ENCODE measurements at regions not wholly inside any gene's neighbourhood (a gene's known extent, or its start where the extent isn't known, plus 50 kb on each side); places are given as distances from the start of the nearest gene placed in this dataset.

GRCh38 chr3:189567766-189568420 lies 63.3 kb upstream of the TP63 start:
- no peak overlapping the region for H2AFZ ChIP-seq (ENCODE audit: low read depth, low read length)
- CTCF ChIA-PET (ENCODE audit: low intra/inter-chr PET ratio), result no interaction called here

DNA sequence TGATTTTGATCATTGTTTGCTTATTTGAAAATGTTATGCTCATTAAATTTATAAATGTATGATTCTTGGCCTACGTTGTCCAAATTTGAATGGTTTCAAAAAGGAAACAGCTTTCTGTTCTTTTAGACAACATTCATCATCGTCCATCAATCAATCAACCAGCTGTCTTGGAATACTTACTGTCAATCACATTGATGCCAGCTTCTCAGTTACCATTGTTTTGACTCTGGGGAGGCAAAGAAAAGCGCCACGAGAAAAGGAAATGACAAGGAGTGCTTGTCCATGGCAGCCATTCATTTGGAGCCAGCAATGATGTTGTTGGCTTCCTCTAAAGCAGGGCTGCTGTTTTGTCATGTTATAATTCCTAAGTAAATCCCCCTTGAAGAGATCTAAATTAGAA lies 62.2 kb upstream of the TP63 start:
- in situ Hi-C loops (cut with MboI), result no loop called here
- no TSS peak for BruUV-seq (replicated peaks)
- no peaks in the 10 kb centered on the region for H4K20me1 ChIP-seq (replicated peaks; ENCODE audit: control insufficient read depth, insufficient read depth, low read length)
- FAIRE-seq, result no peak
- H2AFZ ChIP-seq (ENCODE audit: low read depth, low read length), result no peak overlapping the region
- no peak overlapping the region for H3K27ac ChIP-seq (ENCODE audit: extremely low read depth, low read depth, low read length)
- H3K79me2 ChIP-seq (ENCODE audit: control insufficient read depth, insufficient read depth, low read length), result no peaks in the 10 kb centered on the region
- no peak overlapping the region for H3K4me2 ChIP-seq (ENCODE audit: insufficient read depth, low read length)
- no peak for ATAC-seq
- no peak for DNase-seq (ENCODE audit: extremely low read depth in 1 of 4, low spot score in 3 of 4)
- no peak overlapping the region for H3K9ac ChIP-seq (ENCODE audit: insufficient read depth in 1 of 2, low read depth in 2 of 2, low read length in 2 of 2)
- no peaks in the 10 kb centered on the region for H3K27me3 ChIP-seq (ENCODE audit: control insufficient read depth in 2 of 2, insufficient read depth in 2 of 2, low read length in 2 of 2)
- ChIA-PET CTCF (ENCODE audit: low intra/inter-chr PET ratio) (no interaction called here), POLR2A (no interaction called here)
- intact Hi-C loops (cut with micrococcal nuclease), result no loop called here
- no peaks in the 10 kb centered on the region for H3K9me1 ChIP-seq (ENCODE audit: control insufficient read depth, insufficient read depth, low read length)
- H3K9me3 ChIP-seq (replicated peaks; ENCODE audit: control insufficient read depth, insufficient read depth, low read depth, low read length), result no peaks in the 10 kb centered on the region
- WGBS (ENCODE audit: insufficient coverage, low coverage, missing lambda C conversion rate), result 5% methylated on average over 4 of the region's 4 CpGs
- no peaks in the 10 kb centered on the region for H3K4me1 ChIP-seq (replicated peaks in 1 of 2; ENCODE audit: control insufficient read depth in 2 of 2, insufficient read depth in 2 of 2, low read length in 2 of 2)
- H3K36me3 ChIP-seq (ENCODE audit: control insufficient read depth, insufficient read depth, low read length), result no peaks in the 10 kb centered on the region
- TF ChIP-seq NFXL1 (CRISPR knock-in tag; IDR thresholded peaks at IDR 0.05), result no peak
- no peak for TF ChIP-seq ZNF696 (CRISPR knock-in tag; conservative IDR thresholded peaks at IDR 0.05)
- no peak for TF ChIP-seq ZNF23 (CRISPR knock-in tag; IDR thresholded peaks at IDR 0.05)
- no peak for TF ChIP-seq ILK (tag; IDR thresholded peaks at IDR 0.05; ENCODE audit: borderline replicate concordance, low read depth)
- no peak for TF ChIP-seq SRSF1 (IDR thresholded peaks at IDR 0.05; ENCODE audit: low read depth, low read length)
- TF ChIP-seq CBX1 (IDR thresholded peaks at IDR 0.05; ENCODE audit: low read depth), result no peak
- TF ChIP-seq, protein P1, sequence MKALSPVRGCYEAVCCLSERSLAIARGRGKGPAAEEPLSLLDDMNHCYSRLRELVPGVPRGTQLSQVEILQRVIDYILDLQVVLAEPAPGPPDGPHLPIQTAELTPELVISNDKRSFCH (CRISPR knock-in tag; IDR thresholded peaks at IDR 0.05), result no peak
- TF ChIP-seq, protein P1 (tag; IDR thresholded peaks at IDR 0.05), result no peak
- no peak for TF ChIP-seq ZNF311 (CRISPR knock-in tag; IDR thresholded peaks at IDR 0.05)
- no peak overlapping the region for H3K4me3 ChIP-seq

More at GRCh38 chr3:189567766-189568420, 63.3 kb upstream of the TP63 start:
- Histone ChIP-seq H4K20me1 (replicated peaks; ENCODE audit: control insufficient read depth, insufficient read depth, low read length) (no peaks in the 10 kb centered on the region), H3K4me1 (replicated peaks in 1 of 2; ENCODE audit: control insufficient read depth in 2 of 2, insufficient read depth in 2 of 2, low read length in 2 of 2) (no peaks in the 10 kb centered on the region), H3K27ac (ENCODE audit: extremely low read depth, low read depth, low read length) (no peak overlapping the region), H3K79me2 (ENCODE audit: control insufficient read depth, insufficient read depth, low read length) (no peaks in the 10 kb centered on the region), H3K27me3 (ENCODE audit: control insufficient read depth in 2 of 2, insufficient read depth in 2 of 2, low read length in 2 of 2) (no peaks in the 10 kb centered on the region), H3K4me2 (ENCODE audit: insufficient read depth, low read length) (no peak overlapping the region), H3K36me3 (ENCODE audit: control insufficient read depth, insufficient read depth, low read length) (no peaks in the 10 kb centered on the region), H3K9me3 (replicated peaks; ENCODE audit: control insufficient read depth, insufficient read depth, low read depth, low read length) (no peaks in the 10 kb centered on the region), H3K9ac (ENCODE audit: insufficient read depth in 1 of 2, low read depth in 2 of 2, low read length in 2 of 2) (no peak overlapping the region), H3K9me1 (ENCODE audit: control insufficient read depth, insufficient read depth, low read length) (no peaks in the 10 kb centered on the region), H3K4me3 (no peak overlapping the region)
- no TSS peak for BruUV-seq (replicated peaks)
- TF ChIP-seq NR2C1 (IDR thresholded peaks at IDR 0.05), result no peak
- no peak for TF ChIP-seq NR2C1 (tag; IDR thresholded peaks at IDR 0.05)
- no peak for TF ChIP-seq IRF2 (CRISPR knock-in tag; IDR thresholded peaks at IDR 0.05)
- TF ChIP-seq HEY1 (CRISPR knock-in tag; IDR thresholded peaks at IDR 0.05; ENCODE audit: borderline replicate concordance), result no peak
- 0% methylated on average over 3 of the region's 3 CpGs for WGBS (ENCODE audit: insufficient coverage, low coverage, missing lambda C conversion rate)
- DNase-seq (ENCODE audit: extremely low read depth in 1 of 4, low spot score in 3 of 4), result no peak
- no peak for FAIRE-seq
- no peak for ATAC-seq
- in situ Hi-C loops (cut with MboI), result no loop called here
- POLR2A ChIA-PET, result no interaction called here
- intact Hi-C loops (cut with micrococcal nuclease), result no loop called here

All from K562 (cell line).